ENCODE measurements at regions not wholly inside any gene's neighbourhood (a gene's known extent, or its start where the extent isn't known, plus 50 kb on each side); places are given as distances from the start of the nearest gene placed in this dataset.

DNA sequence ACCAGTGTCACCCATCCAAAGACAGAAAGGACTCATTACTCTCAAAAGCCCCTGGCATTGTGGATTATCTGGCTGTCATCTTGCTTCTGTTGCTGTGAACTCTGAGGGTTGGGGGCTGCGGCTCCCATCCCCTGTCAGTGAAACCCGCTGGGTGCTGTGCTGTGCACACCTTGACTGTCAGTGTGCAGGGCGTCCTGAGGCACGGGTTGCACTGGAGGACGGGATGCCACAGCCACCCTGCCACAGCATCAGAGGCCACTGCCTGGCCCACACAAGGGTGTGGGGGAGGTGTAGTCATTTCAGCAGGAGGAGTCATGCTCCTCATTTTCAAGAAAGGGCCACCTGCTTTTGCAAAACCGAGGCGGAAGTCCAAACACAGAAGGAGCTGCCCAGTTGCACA is 245.8 kb downstream of the GLRX3 start:
- TF ChIP-seq, protein P1, sequence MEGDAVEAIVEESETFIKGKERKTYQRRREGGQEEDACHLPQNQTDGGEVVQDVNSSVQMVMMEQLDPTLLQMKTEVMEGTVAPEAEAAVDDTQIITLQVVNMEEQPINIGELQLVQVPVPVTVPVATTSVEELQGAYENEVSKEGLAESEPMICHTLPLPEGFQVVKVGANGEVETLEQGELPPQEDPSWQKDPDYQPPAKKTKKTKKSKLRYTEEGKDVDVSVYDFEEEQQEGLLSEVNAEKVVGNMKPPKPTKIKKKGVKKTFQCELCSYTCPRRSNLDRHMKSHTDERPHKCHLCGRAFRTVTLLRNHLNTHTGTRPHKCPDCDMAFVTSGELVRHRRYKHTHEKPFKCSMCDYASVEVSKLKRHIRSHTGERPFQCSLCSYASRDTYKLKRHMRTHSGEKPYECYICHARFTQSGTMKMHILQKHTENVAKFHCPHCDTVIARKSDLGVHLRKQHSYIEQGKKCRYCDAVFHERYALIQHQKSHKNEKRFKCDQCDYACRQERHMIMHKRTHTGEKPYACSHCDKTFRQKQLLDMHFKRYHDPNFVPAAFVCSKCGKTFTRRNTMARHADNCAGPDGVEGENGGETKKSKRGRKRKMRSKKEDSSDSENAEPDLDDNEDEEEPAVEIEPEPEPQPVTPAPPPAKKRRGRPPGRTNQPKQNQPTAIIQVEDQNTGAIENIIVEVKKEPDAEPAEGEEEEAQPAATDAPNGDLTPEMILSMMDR (IDR thresholded peaks at IDR 0.05 in 8 of 11, conservative IDR thresholded peaks at IDR 0.05 in 3 of 11): no peak
- TF ChIP-seq POLR2A (IDR thresholded peaks at IDR 0.05): no peak
- no peak for TF ChIP-seq POLR2AphosphoS5 (IDR thresholded peaks at IDR 0.05)
